ENCODE measurements at regions not wholly inside any gene's neighbourhood (a gene's known extent, or its start where the extent isn't known, plus 50 kb on each side); places are given as distances from the start of the nearest gene placed in this dataset.

GRCh38 chr3:21893242-21893641 lies 142.2 kb upstream of the ZNF385D start:
- TF ChIP-seq EZH2 (IDR thresholded peaks at IDR 0.05; ENCODE audit: borderline replicate concordance, low read depth, low read length, poor library complexity, severe bottlenecking) (no peak), CTCF (conservative IDR thresholded peaks at IDR 0.05; ENCODE audit: low read depth, low read length) (no peak)
- Histone ChIP-seq H3K36me3 (ENCODE audit: insufficient read depth, low read length, poor library complexity, severe bottlenecking) (no peaks in the 10 kb centered on the region), H3K27me3 (replicated peaks; ENCODE audit: insufficient read depth, low read depth, low read length, poor library complexity) (no peaks in the 10 kb centered on the region), H3K9me3 (ENCODE audit: low read depth, low read length, poor library complexity, severe bottlenecking) (no peaks in the 10 kb centered on the region), H3K4me1 (ENCODE audit: insufficient read depth, low read length, poor library complexity, severe bottlenecking) (no peaks in the 10 kb centered on the region), H3K27ac (ENCODE audit: low read depth, low read length, poor library complexity, severe bottlenecking) (no peak overlapping the region), H3K4me3 (ENCODE audit: low read depth, low read length, poor library complexity, severe bottlenecking) (no peak overlapping the region)
- intact Hi-C loops (cut with micrococcal nuclease; ENCODE audit: unreplicated experiment) = loop anchor here (5.0 kb wide), 3 partner anchors 1381 to 1666 kb away; no protein-coding TSS in a partner anchor
- DNase-seq (ENCODE audit: low spot score) = no peak
- BruUV-seq (replicated peaks) = no TSS peak
- ChIA-PET CTCF (no interaction called here), POLR2A (ENCODE audit: low non-redundant PET) (no interaction called here)

- Histone ChIP-seq H3K4me3 (ENCODE audit: low read depth, low read length, poor library complexity, severe bottlenecking) (no peak overlapping the region), H3K27ac (ENCODE audit: low read depth, low read length, poor library complexity, severe bottlenecking) (no peak overlapping the region), H3K4me1 (ENCODE audit: insufficient read depth, low read length, poor library complexity, severe bottlenecking) (no peaks in the 10 kb centered on the region), H3K9me3 (ENCODE audit: low read depth, low read length, poor library complexity, severe bottlenecking) (no peaks in the 10 kb centered on the region), H3K36me3 (ENCODE audit: insufficient read depth, low read length, poor library complexity, severe bottlenecking) (no peaks in the 10 kb centered on the region), H3K27me3 (replicated peaks; ENCODE audit: insufficient read depth, low read depth, low read length, poor library complexity) (no peaks in the 10 kb centered on the region)
- POLR2A ChIA-PET (ENCODE audit: low non-redundant PET) = no interaction called here
- BruUV-seq (replicated peaks) = no TSS peak
- no peak for DNase-seq (ENCODE audit: low spot score)
- TF ChIP-seq EZH2 (IDR thresholded peaks at IDR 0.05; ENCODE audit: borderline replicate concordance, low read depth, low read length, poor library complexity, severe bottlenecking) = no peak
- TF ChIP-seq CTCF (conservative IDR thresholded peaks at IDR 0.05; ENCODE audit: low read depth, low read length) = peak; percentile 45
- intact Hi-C loops (cut with micrococcal nuclease; ENCODE audit: unreplicated experiment) = loop anchor here (5.0 kb wide), 3 partner anchors 1382 to 1667 kb away; no protein-coding TSS in a partner anchor
- CTCF ChIA-PET = no interaction called here
Observed at GRCh38 chr3:21894459-21895340, 143.7 kb upstream of the ZNF385D start.

GRCh38 chr3:21898316-21898715 lies 147.3 kb upstream of the ZNF385D start:
- H3K36me3 ChIP-seq (ENCODE audit: insufficient read depth, low read length, poor library complexity, severe bottlenecking) = no peaks in the 10 kb centered on the region
- POLR2A ChIA-PET (ENCODE audit: low non-redundant PET) = no interaction called here
- DNase-seq (ENCODE audit: low spot score) = no peak
- CTCF ChIA-PET = no interaction called here
- no TSS peak for BruUV-seq (replicated peaks)
- no peaks in the 10 kb centered on the region for H3K4me1 ChIP-seq (ENCODE audit: insufficient read depth, low read length, poor library complexity, severe bottlenecking)
- H3K4me3 ChIP-seq (ENCODE audit: low read depth, low read length, poor library complexity, severe bottlenecking) = no peak overlapping the region
- intact Hi-C loops (cut with micrococcal nuclease; ENCODE audit: unreplicated experiment) = no loop called here
- H3K9me3 ChIP-seq (ENCODE audit: low read depth, low read length, poor library complexity, severe bottlenecking) = no peaks in the 10 kb centered on the region
- no peak for TF ChIP-seq CTCF (conservative IDR thresholded peaks at IDR 0.05; ENCODE audit: low read depth, low read length)
- no peak for TF ChIP-seq EZH2 (IDR thresholded peaks at IDR 0.05; ENCODE audit: borderline replicate concordance, low read depth, low read length, poor library complexity, severe bottlenecking)
- no peaks in the 10 kb centered on the region for H3K27me3 ChIP-seq (replicated peaks; ENCODE audit: insufficient read depth, low read depth, low read length, poor library complexity)
- no peak overlapping the region for H3K27ac ChIP-seq (ENCODE audit: low read depth, low read length, poor library complexity, severe bottlenecking)
